ENCODE measurements at regions not wholly inside any gene's neighbourhood (a gene's known extent, or its start where the extent isn't known, plus 50 kb on each side); places are given as distances from the start of the nearest gene placed in this dataset.

- Mint-ChIP-seq H3K27me3 (ENCODE audit: low read depth) (peaks cover 6% of the 10 kb centered on the region), H3K4me1 (ENCODE audit: low read depth) (no peaks in the 10 kb centered on the region), H3K4me3 (ENCODE audit: unreplicated experiment) (no peak overlapping the region), H3K9me3 (ENCODE audit: low read depth) (no peaks in the 10 kb centered on the region), H3K36me3 (ENCODE audit: low read depth) (no peaks in the 10 kb centered on the region), H3K27ac (ENCODE audit: unreplicated experiment) (no peak overlapping the region)
- TF ChIP-seq, protein P1, sequence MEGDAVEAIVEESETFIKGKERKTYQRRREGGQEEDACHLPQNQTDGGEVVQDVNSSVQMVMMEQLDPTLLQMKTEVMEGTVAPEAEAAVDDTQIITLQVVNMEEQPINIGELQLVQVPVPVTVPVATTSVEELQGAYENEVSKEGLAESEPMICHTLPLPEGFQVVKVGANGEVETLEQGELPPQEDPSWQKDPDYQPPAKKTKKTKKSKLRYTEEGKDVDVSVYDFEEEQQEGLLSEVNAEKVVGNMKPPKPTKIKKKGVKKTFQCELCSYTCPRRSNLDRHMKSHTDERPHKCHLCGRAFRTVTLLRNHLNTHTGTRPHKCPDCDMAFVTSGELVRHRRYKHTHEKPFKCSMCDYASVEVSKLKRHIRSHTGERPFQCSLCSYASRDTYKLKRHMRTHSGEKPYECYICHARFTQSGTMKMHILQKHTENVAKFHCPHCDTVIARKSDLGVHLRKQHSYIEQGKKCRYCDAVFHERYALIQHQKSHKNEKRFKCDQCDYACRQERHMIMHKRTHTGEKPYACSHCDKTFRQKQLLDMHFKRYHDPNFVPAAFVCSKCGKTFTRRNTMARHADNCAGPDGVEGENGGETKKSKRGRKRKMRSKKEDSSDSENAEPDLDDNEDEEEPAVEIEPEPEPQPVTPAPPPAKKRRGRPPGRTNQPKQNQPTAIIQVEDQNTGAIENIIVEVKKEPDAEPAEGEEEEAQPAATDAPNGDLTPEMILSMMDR (IDR thresholded peaks at IDR 0.05), result no peak
- DNase-seq (ENCODE audit: low spot score), result no peak
Observed at GRCh38 chr5:167271081-167271480, 1020.4 kb upstream of the WWC1 start.

DNA sequence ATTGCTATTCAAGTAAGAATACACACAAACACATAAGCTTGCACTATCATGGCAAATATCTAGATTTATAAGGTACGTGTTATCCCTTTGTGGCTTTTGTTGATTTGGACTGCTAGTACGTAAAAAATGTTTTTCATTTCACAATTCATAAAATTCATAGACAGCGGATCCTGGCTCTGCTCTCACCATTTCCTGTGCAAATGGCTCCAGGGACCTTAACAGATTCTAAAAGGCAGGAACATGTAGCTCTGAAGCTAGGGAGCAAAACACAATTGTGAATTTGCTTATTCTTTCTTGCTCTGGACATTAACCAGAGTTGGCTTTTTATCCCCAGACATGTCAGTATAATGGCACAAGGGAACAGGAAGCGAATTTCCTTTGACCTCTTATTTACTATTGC, 1019.9 kb upstream of the WWC1 start:
- Mint-ChIP-seq H3K36me3 (ENCODE audit: low read depth) (no peaks in the 10 kb centered on the region), H3K4me3 (ENCODE audit: unreplicated experiment) (no peak overlapping the region), H3K4me1 (ENCODE audit: low read depth) (no peaks in the 10 kb centered on the region), H3K27me3 (ENCODE audit: low read depth) (peaks cover 6% of the 10 kb centered on the region), H3K9me3 (ENCODE audit: low read depth) (no peaks in the 10 kb centered on the region), H3K27ac (ENCODE audit: unreplicated experiment) (no peak overlapping the region)
- no peak for DNase-seq (ENCODE audit: low spot score)
- TF ChIP-seq, protein P1 (IDR thresholded peaks at IDR 0.05), result no peak

DNA sequence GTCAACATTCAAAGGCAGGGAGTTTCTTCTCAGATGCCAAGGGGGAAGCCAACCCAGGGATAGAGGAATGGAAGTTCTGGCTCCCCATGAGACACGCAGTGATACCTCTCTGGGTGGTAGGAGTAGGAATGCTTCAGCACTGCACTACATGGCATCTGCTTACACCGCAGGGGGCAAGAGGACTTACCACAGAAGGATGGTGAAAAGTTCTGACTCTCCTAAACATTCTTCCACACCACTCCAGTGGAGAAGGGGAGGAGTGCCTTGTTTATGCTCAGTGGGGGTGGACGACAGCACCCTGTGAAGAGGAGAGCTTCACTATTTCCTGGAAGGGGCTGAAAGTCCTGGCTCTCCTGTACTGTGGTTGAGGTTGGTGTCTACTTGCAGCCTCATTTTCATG, 1011.3 kb upstream of the WWC1 start:
- Mint-ChIP-seq H3K4me3 (ENCODE audit: unreplicated experiment) (no peak overlapping the region), H3K9me3 (ENCODE audit: low read depth) (no peaks in the 10 kb centered on the region), H3K36me3 (ENCODE audit: low read depth) (no peaks in the 10 kb centered on the region), H3K27me3 (ENCODE audit: low read depth) (peaks cover 11% of the 10 kb centered on the region), H3K27ac (ENCODE audit: unreplicated experiment) (no peak overlapping the region), H3K4me1 (ENCODE audit: low read depth) (peaks cover 18% of the 10 kb centered on the region)
- TF ChIP-seq, protein P1 (IDR thresholded peaks at IDR 0.05), result no peak
- DNase-seq (ENCODE audit: low spot score), result no peak

GRCh38 chr5:167281925-167282324, 1009.5 kb upstream of the WWC1 start:
- no peak overlapping the region for H3K27ac Mint-ChIP-seq (ENCODE audit: unreplicated experiment)
- H3K27me3 Mint-ChIP-seq (ENCODE audit: low read depth), result peaks cover 5% of the 10 kb centered on the region
- H3K4me1 Mint-ChIP-seq (ENCODE audit: low read depth), result peaks cover 18% of the 10 kb centered on the region
- H3K9me3 Mint-ChIP-seq (ENCODE audit: low read depth), result no peaks in the 10 kb centered on the region
- DNase-seq (ENCODE audit: low spot score), result no peak
- H3K4me3 Mint-ChIP-seq (ENCODE audit: unreplicated experiment), result no peak overlapping the region
- H3K36me3 Mint-ChIP-seq (ENCODE audit: low read depth), result no peaks in the 10 kb centered on the region
- TF ChIP-seq, protein P1 (IDR thresholded peaks at IDR 0.05), result no peak

DNA sequence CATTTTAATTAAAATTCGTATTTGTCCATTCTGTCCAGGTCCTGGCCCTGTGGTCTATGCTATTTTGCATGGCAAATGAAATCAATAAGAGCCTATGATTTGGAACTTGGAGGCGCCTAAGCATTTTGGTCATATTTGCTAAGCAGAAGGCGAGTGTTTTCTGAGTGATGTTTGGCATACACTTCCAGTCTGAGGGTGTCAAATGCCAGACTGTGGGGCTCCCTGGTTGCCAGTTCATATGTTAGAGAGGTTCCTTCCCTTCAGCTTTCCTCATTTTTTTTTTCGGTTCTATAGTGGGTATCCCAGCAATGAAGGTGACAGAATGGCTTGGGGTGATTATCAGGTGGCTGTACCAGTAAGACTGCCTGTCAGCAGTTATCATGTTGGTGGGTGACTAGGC, 1007.8 kb upstream of the WWC1 start:
- no peaks in the 10 kb centered on the region for H3K36me3 Mint-ChIP-seq (ENCODE audit: low read depth)
- DNase-seq (ENCODE audit: low spot score), result no peak
- H3K4me1 Mint-ChIP-seq (ENCODE audit: low read depth), result peaks cover 18% of the 10 kb centered on the region
- H3K27me3 Mint-ChIP-seq (ENCODE audit: low read depth), result peaks cover 3% of the 10 kb centered on the region
- no peak overlapping the region for H3K4me3 Mint-ChIP-seq (ENCODE audit: unreplicated experiment)
- H3K9me3 Mint-ChIP-seq (ENCODE audit: low read depth), result no peaks in the 10 kb centered on the region
- H3K27ac Mint-ChIP-seq (ENCODE audit: unreplicated experiment), result no peak overlapping the region
- TF ChIP-seq, protein P1 (IDR thresholded peaks at IDR 0.05), result no peak
